Neuronal stem cell (in vitro differentiated cells): ENCODE measurements at regions not wholly inside any gene's neighbourhood (a gene's known extent, or its start where the extent isn't known, plus 50 kb on each side); places are given as distances from the start of the nearest gene placed in this dataset.
A peak's percentile ranks its signal among the peaks of the same experiment; 100 is the strongest.

Experiments
- DNase-seq: peaks from one replicate; pipeline ENCODE4 v3.0.0-alpha.2; 2013; ENCODE audit warnings: low spot score
- H2AFZ ChIP-seq: one replicate; pipeline ENCODE4 v1.6.1; 2013; ENCODE audit warnings: mild to moderate bottlenecking, low read length, inconsistent platforms
- H2AK5ac ChIP-seq: 2 replicates; pipeline ENCODE4 v1.6.1; 2013; ENCODE audit warnings: low read depth, mild to moderate bottlenecking, inconsistent platforms, low read length, moderate library complexity, mixed read lengths
- H2BK120ac ChIP-seq: 2 replicates; pipeline ENCODE4 v1.6.1; 2013; ENCODE audit warnings: low read depth, mild to moderate bottlenecking, inconsistent platforms, low read length, moderate library complexity, mixed read lengths
- H2BK12ac ChIP-seq: one replicate; pipeline ENCODE4 v1.6.1; 2013; ENCODE audit warnings: low read length, inconsistent platforms
- H2BK15ac ChIP-seq: 2 replicates; pipeline ENCODE4 v1.6.1; 2013; ENCODE audit warnings: mild to moderate bottlenecking, low read length, inconsistent platforms, mixed read lengths
- H2BK5ac ChIP-seq: one replicate; pipeline ENCODE4 v1.6.1; 2013; ENCODE audit warnings: inconsistent platforms, mild to moderate bottlenecking, low read length, moderate library complexity
- H3K14ac ChIP-seq: one replicate; pipeline ENCODE4 v1.6.1; 2013; ENCODE audit warnings: low read length, inconsistent platforms
- H3K18ac ChIP-seq: 2 replicates; pipeline ENCODE4 v1.6.1; 2013; ENCODE audit warnings: low read length, inconsistent platforms
- H3K23ac ChIP-seq: 2 replicates; pipeline ENCODE4 v1.6.1; 2013; ENCODE audit warnings: low read depth, mild to moderate bottlenecking, mixed read lengths, low read length, inconsistent platforms; ENCODE audit not compliant: poor library complexity
- H3K27ac ChIP-seq: replicated peaks from 3 replicates; pipeline ENCODE4 v1.5.1; 2013; ENCODE audit warnings: low read length, inconsistent platforms
- H3K27me3 ChIP-seq, 3 experiments: 2 replicates each; pipeline ENCODE4 v1.6.1; 2013; ENCODE audit warnings: low read length in 3 of 3, mild to moderate bottlenecking in 2 of 3, inconsistent platforms in 1 of 3, low read depth in 1 of 3, mixed read lengths in 1 of 3, moderate library complexity in 1 of 3; ENCODE audit not compliant: control insufficient read depth in 3 of 3, insufficient read depth in 3 of 3
- H3K36me3 ChIP-seq, 2 donors: replicated peaks in 1 of 2; 2 replicates each; pipeline ENCODE4 v1.6.1; 2013; ENCODE audit warnings: low read length in 2 of 2; ENCODE audit not compliant: control insufficient read depth in 2 of 2, insufficient read depth in 2 of 2
- H3K4ac ChIP-seq: 2 replicates; pipeline ENCODE4 v1.6.1; 2013; ENCODE audit warnings: inconsistent platforms, mild to moderate bottlenecking, low read length, moderate library complexity
- H3K4me1 ChIP-seq, 2 donors: 1 replicate in 1 of 2; 2 replicates in 1 of 2; pipeline ENCODE4 v1.6.1; 2013; ENCODE audit warnings: low read length in 2 of 2, low read depth in 1 of 2; ENCODE audit not compliant: control insufficient read depth in 2 of 2, insufficient read depth in 1 of 2
- H3K4me2 ChIP-seq: one replicate; pipeline ENCODE4 v1.6.1; 2013; ENCODE audit warnings: mild to moderate bottlenecking, low read length, inconsistent platforms; ENCODE audit not compliant: insufficient read depth, poor library complexity, severe bottlenecking
- H3K4me3 ChIP-seq, 2 donors: 2 replicates each; pipeline ENCODE4 v1.5.1; 2013; ENCODE audit warnings: low read length in 2 of 2, mild to moderate bottlenecking in 2 of 2, inconsistent platforms in 1 of 2, moderate library complexity in 1 of 2
- H3K79me1 ChIP-seq: one replicate; pipeline ENCODE4 v1.6.1; 2013; ENCODE audit warnings: low read depth, mild to moderate bottlenecking, inconsistent platforms, low read length, moderate library complexity
- H3K9ac ChIP-seq: one replicate; pipeline ENCODE4 v1.6.1; 2013; ENCODE audit warnings: mild to moderate bottlenecking, low read depth, low read length, inconsistent platforms; ENCODE audit not compliant: poor library complexity
- H3K9me3 ChIP-seq, 2 donors: replicated peaks in 1 of 2; 2 replicates each; pipeline versions ENCODE3 to v1.6.1; 2013; ENCODE audit warnings: low read length in 2 of 2, mild to moderate bottlenecking in 2 of 2, inconsistent platforms in 1 of 2, low read depth in 1 of 2, mixed read lengths in 1 of 2, moderate library complexity in 1 of 2; ENCODE audit not compliant: control insufficient read depth in 2 of 2, insufficient read depth in 1 of 2
- H4K8ac ChIP-seq: one replicate; pipeline ENCODE4 v1.6.1; 2013; ENCODE audit warnings: low read depth, mild to moderate bottlenecking, inconsistent platforms, low read length, moderate library complexity
- H4K91ac ChIP-seq: one replicate; pipeline ENCODE4 v1.6.1; 2013; ENCODE audit warnings: low read length, low read depth, mild to moderate bottlenecking, inconsistent platforms; ENCODE audit not compliant: poor library complexity
- WGBS, 2 donors: extraction: QIAGEN DNeasy Blood & Tissue Kit; methylation state at CpG; one replicate each; pipeline ENCODE4 v1.1.7; 2013; ENCODE audit warnings: missing lambda C conversion rate in 2 of 2, mixed read lengths in 1 of 2; ENCODE audit not compliant: insufficient read length in 2 of 2, insufficient replicate concordance in 1 of 2; ENCODE audit errors: extremely low coverage in 2 of 2; 5-methylcytosine and 5-hydroxymethylcytosine counted together

- Histone ChIP-seq H3K14ac (no peak overlapping the region), H3K36me3 (no peaks in the 10 kb centered on the region), H4K8ac (no peak overlapping the region), H3K9ac (no peak overlapping the region), H3K4ac (no peak overlapping the region), H2AFZ (no peak overlapping the region), H2BK120ac (no peak overlapping the region), H4K91ac (no peak overlapping the region), H3K27me3 (no peaks in the 10 kb centered on the region), H3K4me3 (no peak overlapping the region), H3K79me1 (no peaks in the 10 kb centered on the region), H3K4me2 (no peak overlapping the region), H3K18ac (no peak overlapping the region), H2AK5ac (no peak overlapping the region), H2BK5ac (no peak overlapping the region), H3K9me3 (no peaks in the 10 kb centered on the region), H2BK15ac (no peak overlapping the region), H3K4me1 (peaks cover 4 to 8% of the 10 kb centered on the region in 2 donors), H2BK12ac (no peak overlapping the region), H3K27ac (no peak overlapping the region), H3K23ac (no peak overlapping the region)
- WGBS, 2 donors, result no CpG with 5 or more reads among the region's 4 CpGs
- DNase-seq, result no peak
These were observed 799.8 kb downstream of the DIAPH3 start for GRCh38 chr13:59363947-59364346.

DNA sequence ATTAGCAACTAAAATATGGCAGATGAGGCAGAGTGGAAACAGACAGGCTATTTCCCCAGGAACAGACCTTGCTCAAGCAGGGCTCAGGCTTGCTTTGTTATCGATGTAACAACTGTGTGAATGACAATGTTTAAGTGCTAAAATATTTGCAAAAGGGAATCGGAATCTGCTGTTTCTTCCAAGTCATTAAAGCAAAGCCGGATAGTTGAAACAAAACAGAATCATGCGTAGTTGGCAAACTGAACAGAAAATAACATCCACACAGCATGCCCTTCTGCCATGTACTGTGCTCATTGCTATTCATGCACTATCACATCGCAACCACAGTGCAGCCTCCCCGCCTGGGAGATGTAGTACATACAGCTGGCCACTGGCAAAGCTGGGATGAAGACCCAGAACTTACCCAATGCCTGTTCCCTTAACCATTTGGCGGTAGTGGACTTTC is 799.1 kb downstream of the DIAPH3 start:
- Histone ChIP-seq H3K36me3 (no peaks in the 10 kb centered on the region), H3K9me3 (no peaks in the 10 kb centered on the region), H4K91ac (no peak overlapping the region), H3K4me3 (no peak overlapping the region), H3K27me3 (no peaks in the 10 kb centered on the region), H3K23ac (no peak overlapping the region), H2BK5ac (no peak overlapping the region), H3K27ac (no peak overlapping the region), H3K18ac (no peak overlapping the region), H3K79me1 (no peaks in the 10 kb centered on the region), H2BK120ac (no peak overlapping the region), H3K9ac (no peak overlapping the region), H3K4me1 (peaks cover 4 to 8% of the 10 kb centered on the region in 2 donors), H2BK15ac (no peak overlapping the region), H3K4ac (no peak overlapping the region), H3K4me2 (no peak overlapping the region), H3K14ac (no peak overlapping the region), H2BK12ac (no peak overlapping the region), H4K8ac (no peak overlapping the region), H2AFZ (peak overlapping the region; percentile 2), H2AK5ac (no peak overlapping the region)
- DNase-seq, result no peak
- no CpG with 5 or more reads among the region's 7 CpGs for WGBS, 2 donors

- Histone ChIP-seq H3K9me3 (no peaks in the 10 kb centered on the region), H4K8ac (no peak overlapping the region), H2AK5ac (no peak overlapping the region), H3K79me1 (no peaks in the 10 kb centered on the region), H2BK5ac (no peak overlapping the region), H3K4ac (no peak overlapping the region), H3K4me1 (peaks cover 4 to 8% of the 10 kb centered on the region in 2 donors), H4K91ac (no peak overlapping the region), H3K27ac (no peak overlapping the region), H3K4me3 (no peak overlapping the region), H2BK120ac (no peak overlapping the region), H3K36me3 (no peaks in the 10 kb centered on the region), H3K9ac (no peak overlapping the region), H2BK15ac (no peak overlapping the region), H3K14ac (no peak overlapping the region), H3K4me2 (no peak overlapping the region), H2AFZ (no peak overlapping the region), H3K27me3 (no peaks in the 10 kb centered on the region), H2BK12ac (no peak overlapping the region), H3K23ac (no peak overlapping the region), H3K18ac (no peak overlapping the region)
- no peak for DNase-seq
- no CpG with 5 or more reads among the region's 5 CpGs for WGBS, 2 donors
These were observed 796.3 kb downstream of the DIAPH3 start for GRCh38 chr13:59367467-59367866.

DNA sequence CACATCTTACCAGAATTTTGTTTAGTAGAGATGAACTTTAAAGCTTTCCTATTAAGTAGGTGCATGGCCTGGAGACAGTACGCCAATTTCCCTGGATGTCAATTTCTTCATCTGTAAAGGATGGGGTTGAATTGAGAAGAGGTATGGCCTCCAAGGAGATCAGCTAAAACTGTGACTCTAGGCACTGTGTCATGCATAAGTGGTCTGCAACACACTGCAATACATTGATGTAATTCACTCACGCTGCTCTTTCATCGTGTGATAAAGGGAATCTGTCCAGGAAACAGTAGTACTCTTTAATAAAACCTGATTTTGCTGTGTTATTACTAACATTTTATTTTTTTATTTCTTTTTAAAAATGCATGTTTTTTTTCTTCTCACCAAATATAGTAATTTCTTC is 795.8 kb downstream of the DIAPH3 start:
- H3K14ac ChIP-seq, result no peak overlapping the region
- DNase-seq, result no peak
- no peak overlapping the region for H3K18ac ChIP-seq
- H3K27me3 ChIP-seq, result no peaks in the 10 kb centered on the region
- no peak overlapping the region for H3K27ac ChIP-seq
- no peak overlapping the region for H4K91ac ChIP-seq
- H2AFZ ChIP-seq, result no peak overlapping the region
- H3K9ac ChIP-seq, result no peak overlapping the region
- WGBS, 2 donors, result no CpG with 5 or more reads among the region's 3 CpGs
- no peak overlapping the region for H2BK12ac ChIP-seq
- no peak overlapping the region for H3K4ac ChIP-seq
- H2BK120ac ChIP-seq, result no peak overlapping the region
- H2BK5ac ChIP-seq, result no peak overlapping the region
- no peak overlapping the region for H3K4me3 ChIP-seq
- no peak overlapping the region for H2BK15ac ChIP-seq
- H2AK5ac ChIP-seq, result no peak overlapping the region
- H3K4me2 ChIP-seq, result no peak overlapping the region
- no peaks in the 10 kb centered on the region for H3K79me1 ChIP-seq
- H3K23ac ChIP-seq, result no peak overlapping the region
- H4K8ac ChIP-seq, result no peak overlapping the region
- H3K4me1 ChIP-seq, result peaks cover 4 to 8% of the 10 kb centered on the region in 2 donors
- no peaks in the 10 kb centered on the region for H3K9me3 ChIP-seq
- no peaks in the 10 kb centered on the region for H3K36me3 ChIP-seq
